ENCODE measurements at regions not wholly inside any gene's neighbourhood (a gene's known extent, or its start where the extent isn't known, plus 50 kb on each side); places are given as distances from the start of the nearest gene placed in this dataset.

DNA sequence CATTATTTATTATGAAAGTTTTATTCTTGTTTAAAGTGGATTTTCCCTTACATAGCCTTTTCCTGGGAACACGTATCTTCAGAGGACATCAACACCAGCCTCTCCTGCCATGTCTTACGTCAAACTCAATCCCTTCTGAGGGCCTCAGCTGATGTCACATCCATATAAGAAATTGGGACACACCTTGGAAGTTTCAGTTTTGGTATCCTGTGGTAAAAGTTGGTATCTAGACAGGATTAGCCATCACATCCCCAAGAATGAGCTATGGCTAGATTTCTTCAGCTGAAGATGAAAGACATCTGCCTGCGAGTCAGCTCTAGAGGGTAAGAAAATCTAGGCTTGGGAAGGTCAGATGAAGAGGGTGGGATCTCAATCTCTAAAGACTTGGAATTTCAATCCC, 75.8 kb upstream of the ZNF516 start (continued):
- TF ChIP-seq IRF3 (IDR thresholded peaks at IDR 0.05; ENCODE audit: low read depth, low read length), result no peak
- no peak for TF ChIP-seq EZH2phosphoT487 (IDR thresholded peaks at IDR 0.05; ENCODE audit: borderline replicate concordance, low read depth)
- TF ChIP-seq USF2 (IDR thresholded peaks at IDR 0.05; ENCODE audit: borderline replicate concordance, low read depth, low read length), result no peak
- TF ChIP-seq FOXJ3 (CRISPR knock-in tag; IDR thresholded peaks at IDR 0.05), result no peak
- TF ChIP-seq NRF1 (IDR thresholded peaks at IDR 0.05; ENCODE audit: low read depth, low read length), result no peak
- TF ChIP-seq SMC3 (IDR thresholded peaks at IDR 0.05; ENCODE audit: low read depth, low read length), result no peak
- no peak for TF ChIP-seq FOXM1 (IDR thresholded peaks at IDR 0.05; ENCODE audit: low read depth)
- no peak for TF ChIP-seq MXI1 (IDR thresholded peaks at IDR 0.05; ENCODE audit: low read depth, low read length)
- no peak for TF ChIP-seq TAF1 (IDR thresholded peaks at IDR 0.05; ENCODE audit: borderline replicate concordance, low read depth, low read length)
- no peak for TF ChIP-seq MEF2A (IDR thresholded peaks at IDR 0.05; ENCODE audit: borderline replicate concordance, low read depth)
- TF ChIP-seq RXRA (IDR thresholded peaks at IDR 0.05; ENCODE audit: borderline replicate concordance, low read depth), result no peak

GRCh38 chr18:76569644-76570419, 74.8 kb upstream of the ZNF516 start:
- Histone ChIP-seq H3K36me3 (replicated peaks in 1 of 2; ENCODE audit: control insufficient read depth in 1 of 2, insufficient read depth in 2 of 2, low read length in 1 of 2) (no peaks in the 10 kb centered on the region), H3K27ac (ENCODE audit: low read depth in 2 of 2, low read length in 1 of 2) (no peak overlapping the region), H3K9ac (no peak overlapping the region), H3K4me1 (ENCODE audit: control insufficient read depth in 1 of 2, insufficient read depth in 2 of 2, low read depth in 1 of 2, low read length in 1 of 2) (no peaks in the 10 kb centered on the region; a peak in 1 of 4 replicates), H3K9me3 (no peaks in the 10 kb centered on the region), H2AFZ (ENCODE audit: low read depth) (no peak overlapping the region), H3F3A (replicated peaks; ENCODE audit: insufficient read depth) (no peaks in the 10 kb centered on the region), H3K4me3 (ENCODE audit: low read depth in 2 of 2, low read length in 1 of 2) (no peak overlapping the region), H4K20me1 (ENCODE audit: insufficient read depth) (no peaks in the 10 kb centered on the region), H3K9me2 (no peaks in the 10 kb centered on the region), H3K79me2 (ENCODE audit: insufficient read depth) (no peaks in the 10 kb centered on the region), H3K4me2 (no peak overlapping the region), H3K27me3 (ENCODE audit: insufficient read depth) (no peaks in the 10 kb centered on the region)
- POLR2A ChIA-PET, result no interaction called here
- TF ChIP-seq, protein P1, sequence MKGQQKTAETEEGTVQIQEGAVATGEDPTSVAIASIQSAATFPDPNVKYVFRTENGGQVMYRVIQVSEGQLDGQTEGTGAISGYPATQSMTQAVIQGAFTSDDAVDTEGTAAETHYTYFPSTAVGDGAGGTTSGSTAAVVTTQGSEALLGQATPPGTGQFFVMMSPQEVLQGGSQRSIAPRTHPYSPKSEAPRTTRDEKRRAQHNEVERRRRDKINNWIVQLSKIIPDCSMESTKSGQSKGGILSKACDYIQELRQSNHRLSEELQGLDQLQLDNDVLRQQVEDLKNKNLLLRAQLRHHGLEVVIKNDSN (IDR thresholded peaks at IDR 0.05; ENCODE audit: borderline replicate concordance, low read depth), result no peak
- TF ChIP-seq MEF2A (IDR thresholded peaks at IDR 0.05; ENCODE audit: borderline replicate concordance, low read depth) (no peak), TCF12 (IDR thresholded peaks at IDR 0.05) (no peak), SMC3 (IDR thresholded peaks at IDR 0.05; ENCODE audit: low read depth, low read length) (no peak), FOXM1 (IDR thresholded peaks at IDR 0.05; ENCODE audit: low read depth) (no peak), FOXJ3 (CRISPR knock-in tag; IDR thresholded peaks at IDR 0.05) (no peak), GATA2 (CRISPR knock-in tag; IDR thresholded peaks at IDR 0.05) (no peak), RCOR1 (IDR thresholded peaks at IDR 0.05; ENCODE audit: low read length) (no peak), TAF1 (IDR thresholded peaks at IDR 0.05; ENCODE audit: borderline replicate concordance, low read depth, low read length) (no peak), ELF1 (IDR thresholded peaks at IDR 0.05) (no peak), MXI1 (IDR thresholded peaks at IDR 0.05; ENCODE audit: low read depth, low read length) (no peak), RAD21 (IDR thresholded peaks at IDR 0.05; ENCODE audit: low read length) (no peak)
- TF ChIP-seq, protein P2, sequence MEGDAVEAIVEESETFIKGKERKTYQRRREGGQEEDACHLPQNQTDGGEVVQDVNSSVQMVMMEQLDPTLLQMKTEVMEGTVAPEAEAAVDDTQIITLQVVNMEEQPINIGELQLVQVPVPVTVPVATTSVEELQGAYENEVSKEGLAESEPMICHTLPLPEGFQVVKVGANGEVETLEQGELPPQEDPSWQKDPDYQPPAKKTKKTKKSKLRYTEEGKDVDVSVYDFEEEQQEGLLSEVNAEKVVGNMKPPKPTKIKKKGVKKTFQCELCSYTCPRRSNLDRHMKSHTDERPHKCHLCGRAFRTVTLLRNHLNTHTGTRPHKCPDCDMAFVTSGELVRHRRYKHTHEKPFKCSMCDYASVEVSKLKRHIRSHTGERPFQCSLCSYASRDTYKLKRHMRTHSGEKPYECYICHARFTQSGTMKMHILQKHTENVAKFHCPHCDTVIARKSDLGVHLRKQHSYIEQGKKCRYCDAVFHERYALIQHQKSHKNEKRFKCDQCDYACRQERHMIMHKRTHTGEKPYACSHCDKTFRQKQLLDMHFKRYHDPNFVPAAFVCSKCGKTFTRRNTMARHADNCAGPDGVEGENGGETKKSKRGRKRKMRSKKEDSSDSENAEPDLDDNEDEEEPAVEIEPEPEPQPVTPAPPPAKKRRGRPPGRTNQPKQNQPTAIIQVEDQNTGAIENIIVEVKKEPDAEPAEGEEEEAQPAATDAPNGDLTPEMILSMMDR (IDR thresholded peaks at IDR 0.05), result no peak
- no peak for DNase-seq
- WGBS (ENCODE audit: low lambda C conversion rate), result 50% methylated on average over 14 of the region's 15 CpGs
- CTCF ChIA-PET, result no interaction called here

Measured in SK-N-SH (cell line).